ENCODE measurements at regions not wholly inside any gene's neighbourhood (a gene's known extent, or its start where the extent isn't known, plus 50 kb on each side); places are given as distances from the start of the nearest gene placed in this dataset.

- TF ChIP-seq CTCF (IDR thresholded peaks at IDR 0.05) (no peak), POLR2A (IDR thresholded peaks at IDR 0.05) (no peak)
Measured at GRCh38 chr17:12386225-12386624, 279.5 kb upstream of the MYOCD start.

Measured in tibial nerve (tissue), 3 donors.